ENCODE measurements at regions not wholly inside any gene's neighbourhood (a gene's known extent, or its start where the extent isn't known, plus 50 kb on each side); places are given as distances from the start of the nearest gene placed in this dataset.

GRCh38 chr10:93177511-93177910 lies 103.8 kb downstream of the CYP26A1 start:
- TF ChIP-seq CTCF (IDR thresholded peaks at IDR 0.05) = no peak
- POLR2A ChIA-PET = no interaction called here

GRCh38 chr10:93178226-93178625 lies 104.5 kb downstream of the CYP26A1 start:
- Histone ChIP-seq H3K4me3 (ENCODE audit: low read length) (no peak overlapping the region), H3K9me3 (ENCODE audit: control insufficient read depth in 1 of 2, insufficient read depth in 1 of 2, low read length in 2 of 2) (no peaks in the 10 kb centered on the region), H3K27me3 (ENCODE audit: control insufficient read depth in 1 of 2, insufficient read depth in 2 of 2, low read length in 2 of 2) (peaks cover 0 to under 1% of the 10 kb centered on the region in 2 experiments), H3K27ac (ENCODE audit: low read depth in 1 of 2, low read length in 2 of 2) (no peak overlapping the region), H3K36me3 (ENCODE audit: insufficient read depth, low read length) (no peaks in the 10 kb centered on the region), H3K4me1 (ENCODE audit: insufficient read depth, low read length) (no peaks in the 10 kb centered on the region)
- no peaks in the 10 kb centered on the region for H3K36me3 Mint-ChIP-seq (ENCODE audit: low read depth)
- H3K4me1 Mint-ChIP-seq (ENCODE audit: low read depth) = no peaks in the 10 kb centered on the region
- intact Hi-C loops (cut with DNase I, micrococcal nuclease) = no loop called here
- ChIA-PET POLR2A (no interaction called here), CTCF (interaction anchor here (0.6 kb wide), 1 partner anchor 1093 kb away, joined by 3 read pairs; no protein-coding TSS in a partner anchor)
- no peak overlapping the region for H3K27ac Mint-ChIP-seq
- DNase-seq (no peak), ATAC-seq (ENCODE audit: poor library complexity) (no peak)
- no peaks in the 10 kb centered on the region for H3K27me3 Mint-ChIP-seq
- no peaks in the 10 kb centered on the region for H3K9me3 Mint-ChIP-seq
- no peak overlapping the region for H3K4me3 Mint-ChIP-seq
- TF ChIP-seq CTCF (IDR thresholded peaks at IDR 0.05) = no peak

More at GRCh38 chr10:93177511-93177910, 103.8 kb downstream of the CYP26A1 start:
- no peak overlapping the region for H3K4me3 Mint-ChIP-seq
- H3K27me3 ChIP-seq (ENCODE audit: control insufficient read depth in 1 of 2, insufficient read depth in 2 of 2, low read length in 2 of 2) = peaks cover 0 to 4% of the 10 kb centered on the region in 2 experiments
- no peaks in the 10 kb centered on the region for H3K36me3 Mint-ChIP-seq (ENCODE audit: low read depth)
- CTCF ChIA-PET = interaction anchor here (0.6 kb wide), 1 partner anchor 1093 kb away, joined by 3 read pairs; no protein-coding TSS in a partner anchor
- H3K9me3 ChIP-seq (ENCODE audit: control insufficient read depth in 1 of 2, insufficient read depth in 1 of 2, low read length in 2 of 2) = no peaks in the 10 kb centered on the region
- intact Hi-C loops (cut with DNase I, micrococcal nuclease) = no loop called here
- H3K4me3 ChIP-seq (ENCODE audit: low read length) = no peak overlapping the region
- no peaks in the 10 kb centered on the region for H3K9me3 Mint-ChIP-seq
- no peak for DNase-seq
- no peaks in the 10 kb centered on the region for H3K27me3 Mint-ChIP-seq
- no peaks in the 10 kb centered on the region for H3K36me3 ChIP-seq (ENCODE audit: insufficient read depth, low read length)
- H3K27ac Mint-ChIP-seq = no peak overlapping the region
- H3K4me1 ChIP-seq (ENCODE audit: insufficient read depth, low read length) = no peaks in the 10 kb centered on the region
- no peak for ATAC-seq (ENCODE audit: poor library complexity)
- no peaks in the 10 kb centered on the region for H3K4me1 Mint-ChIP-seq (ENCODE audit: low read depth)
- H3K27ac ChIP-seq (ENCODE audit: low read depth in 1 of 2, low read length in 2 of 2) = no peak overlapping the region

- POLR2A ChIA-PET = no interaction called here
- Mint-ChIP-seq H3K4me3 (no peak overlapping the region), H3K27me3 (no peaks in the 10 kb centered on the region), H3K36me3 (ENCODE audit: low read depth) (no peaks in the 10 kb centered on the region), H3K4me1 (ENCODE audit: low read depth) (no peaks in the 10 kb centered on the region), H3K9me3 (no peaks in the 10 kb centered on the region), H3K27ac (no peak overlapping the region)
- no peak overlapping the region for H3K4me3 ChIP-seq (ENCODE audit: low read length)
- H3K4me1 ChIP-seq (ENCODE audit: insufficient read depth, low read length) = no peaks in the 10 kb centered on the region
- no peak overlapping the region for H3K27ac ChIP-seq (ENCODE audit: low read depth in 1 of 2, low read length in 2 of 2)
- no peaks in the 10 kb centered on the region for H3K36me3 ChIP-seq (ENCODE audit: insufficient read depth, low read length)
- CTCF ChIA-PET = interaction anchor here (0.7 kb wide), 1 partner anchor 1728 kb away, joined by 3 read pairs; no protein-coding TSS in a partner anchor
- DNase-seq (no peak), ATAC-seq (ENCODE audit: poor library complexity) (no peak)
- H3K27me3 ChIP-seq (ENCODE audit: control insufficient read depth in 1 of 2, insufficient read depth in 2 of 2, low read length in 2 of 2) = no peaks in the 10 kb centered on the region
- intact Hi-C loops (cut with DNase I, micrococcal nuclease) = no loop called here
- TF ChIP-seq CTCF (IDR thresholded peaks at IDR 0.05) = no peak
- no peaks in the 10 kb centered on the region for H3K9me3 ChIP-seq (ENCODE audit: control insufficient read depth in 1 of 2, insufficient read depth in 1 of 2, low read length in 2 of 2)
Observed at GRCh38 chr10:93180482-93180931, 106.8 kb downstream of the CYP26A1 start.
